ENCODE measurements at regions not wholly inside any gene's neighbourhood (a gene's known extent, or its start where the extent isn't known, plus 50 kb on each side); places are given as distances from the start of the nearest gene placed in this dataset.

DNA sequence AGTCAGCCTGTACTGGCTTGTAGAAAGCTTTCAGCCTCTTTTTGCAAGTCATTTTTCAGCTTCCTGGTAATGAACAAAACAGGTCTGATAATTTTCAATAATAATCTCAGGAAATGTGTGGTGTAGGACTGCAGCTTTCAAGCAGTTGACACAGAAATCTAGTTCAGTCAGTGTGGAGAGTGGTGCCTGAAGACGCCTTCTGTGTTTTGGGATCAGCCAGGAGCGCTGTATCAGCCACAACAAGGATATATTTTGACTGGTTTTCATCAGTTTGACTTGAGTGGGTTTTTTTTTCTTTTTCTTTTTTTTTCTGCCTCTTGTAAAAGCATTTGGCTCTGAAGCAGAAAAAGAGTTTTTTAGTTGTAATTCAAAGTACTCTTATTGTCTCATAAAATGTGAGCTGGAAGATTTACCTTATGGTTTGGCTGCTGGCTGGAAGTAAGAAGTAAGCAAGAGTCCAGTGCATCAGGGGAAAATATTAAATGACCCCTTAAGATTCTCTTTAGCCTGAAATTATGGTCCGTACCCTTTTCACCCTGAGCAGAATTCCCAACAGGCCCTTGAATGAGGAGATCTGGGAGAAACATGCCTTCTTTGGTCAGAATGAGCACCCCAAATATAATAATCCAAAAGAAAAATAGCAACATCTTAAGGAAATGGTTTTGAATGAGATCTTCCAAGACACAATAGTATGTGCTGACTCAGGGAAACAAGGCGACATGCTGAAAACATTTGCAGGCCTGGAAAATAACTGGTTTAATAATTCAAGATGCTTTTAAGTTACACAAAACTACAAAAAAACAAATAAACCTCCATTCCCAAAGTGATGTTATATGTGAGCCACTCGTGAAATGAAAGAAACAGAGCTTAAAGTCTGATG lies 332.7 kb upstream of the ADAMTS9 start:
- TF ChIP-seq, protein P1, sequence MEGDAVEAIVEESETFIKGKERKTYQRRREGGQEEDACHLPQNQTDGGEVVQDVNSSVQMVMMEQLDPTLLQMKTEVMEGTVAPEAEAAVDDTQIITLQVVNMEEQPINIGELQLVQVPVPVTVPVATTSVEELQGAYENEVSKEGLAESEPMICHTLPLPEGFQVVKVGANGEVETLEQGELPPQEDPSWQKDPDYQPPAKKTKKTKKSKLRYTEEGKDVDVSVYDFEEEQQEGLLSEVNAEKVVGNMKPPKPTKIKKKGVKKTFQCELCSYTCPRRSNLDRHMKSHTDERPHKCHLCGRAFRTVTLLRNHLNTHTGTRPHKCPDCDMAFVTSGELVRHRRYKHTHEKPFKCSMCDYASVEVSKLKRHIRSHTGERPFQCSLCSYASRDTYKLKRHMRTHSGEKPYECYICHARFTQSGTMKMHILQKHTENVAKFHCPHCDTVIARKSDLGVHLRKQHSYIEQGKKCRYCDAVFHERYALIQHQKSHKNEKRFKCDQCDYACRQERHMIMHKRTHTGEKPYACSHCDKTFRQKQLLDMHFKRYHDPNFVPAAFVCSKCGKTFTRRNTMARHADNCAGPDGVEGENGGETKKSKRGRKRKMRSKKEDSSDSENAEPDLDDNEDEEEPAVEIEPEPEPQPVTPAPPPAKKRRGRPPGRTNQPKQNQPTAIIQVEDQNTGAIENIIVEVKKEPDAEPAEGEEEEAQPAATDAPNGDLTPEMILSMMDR (IDR thresholded peaks at IDR 0.05) = no peak
- TF ChIP-seq POLR2A (IDR thresholded peaks at IDR 0.05) = no peak

Measured in thyroid gland (tissue), 4 donors.